HG02759 (cell line): ENCODE measurements at regions not wholly inside any gene's neighbourhood (a gene's known extent, or its start where the extent isn't known, plus 50 kb on each side); places are given as distances from the start of the nearest gene placed in this dataset.
"Not testable (repeated sequence)": the region's sequence is repeated elsewhere in the genome, so short reads cannot be mapped to it uniquely, and the experiment has no call there.

Experiments used
- ATAC-seq: cut with Tn5 transposase; IDR thresholded peaks from one replicate; pipeline ENCODE4 v1.9.1; 2021; ENCODE audit warnings: mild to moderate bottlenecking, moderate library complexity; ENCODE audit not compliant: unreplicated experiment

GRCh38 chr13:61358599-61358998 is 57.0 kb downstream of the PCDH20 start:
- no peak for ATAC-seq

GRCh38 chr13:61350341-61350740 is 65.3 kb downstream of the PCDH20 start:
- ATAC-seq = no peak

GRCh38 chr13:61339054-61339621 is 76.5 kb downstream of the PCDH20 start:
- ATAC-seq = no peak

GRCh38 chr13:61316647-61317046 is 99.0 kb downstream of the PCDH20 start:
- no peak for ATAC-seq

- ATAC-seq = no peak
These were observed 121.0 kb downstream of the PCDH20 start for GRCh38 chr13:61294467-61295191.

- ATAC-seq = no peak
These were observed 129.4 kb downstream of the PCDH20 start for GRCh38 chr13:61286148-61286745.

GRCh38 chr13:61277586-61278276 is 137.9 kb downstream of the PCDH20 start:
- no peak for ATAC-seq

GRCh38 chr13:61277088-61277487 is 138.6 kb downstream of the PCDH20 start:
- ATAC-seq = no peak

GRCh38 chr13:61276401-61276800 is 139.2 kb downstream of the PCDH20 start:
- ATAC-seq = no peak

- no peak for ATAC-seq
These were observed 139.9 kb downstream of the PCDH20 start for GRCh38 chr13:61275736-61276135.

GRCh38 chr13:61275251-61275650 is 140.4 kb downstream of the PCDH20 start:
- ATAC-seq = no peak

GRCh38 chr13:61266896-61267295 is 148.8 kb downstream of the PCDH20 start:
- not testable (repeated sequence) for ATAC-seq

- ATAC-seq = no peak
These were observed 153.7 kb downstream of the PCDH20 start for GRCh38 chr13:61261746-61262472.

- no peak for ATAC-seq
These were observed 157.5 kb downstream of the PCDH20 start for GRCh38 chr13:61258185-61258584.

GRCh38 chr13:61255040-61255796 is 160.4 kb downstream of the PCDH20 start:
- no peak for ATAC-seq

GRCh38 chr13:61253105-61253877 is 162.4 kb downstream of the PCDH20 start:
- ATAC-seq = peak; percentile 49

GRCh38 chr13:61252213-61252612 is 163.4 kb downstream of the PCDH20 start:
- ATAC-seq = no peak

- peak; percentile 89 for ATAC-seq
These were observed 168.3 kb downstream of the PCDH20 start for GRCh38 chr13:61247149-61247936.

GRCh38 chr13:61246351-61246750 is 169.3 kb downstream of the PCDH20 start:
- no peak for ATAC-seq
